ENCODE measurements at regions not wholly inside any gene's neighbourhood (a gene's known extent, or its start where the extent isn't known, plus 50 kb on each side); places are given as distances from the start of the nearest gene placed in this dataset.

GRCh38 chr6:21332660-21333059, 260.9 kb upstream of the SOX4 start:
- ChIA-PET CTCF (interaction anchor here (0.6 to 0.7 kb wide), 3 partner anchors 153 to 256 kb away, joined by 3 to 12 read pairs (median 3); no protein-coding TSS in a partner anchor), POLR2A (interaction anchor here (0.6 kb wide), 1 partner anchor 454 kb away, joined by 3 read pairs; no protein-coding TSS in a partner anchor)
- Histone ChIP-seq H3K36me3 (ENCODE audit: control insufficient read depth, insufficient read depth, low read length) (no peaks in the 10 kb centered on the region), H3K4me1 (ENCODE audit: control insufficient read depth, insufficient read depth, low read length) (no peaks in the 10 kb centered on the region; the same call in 1 of the 2 replicates), H3K4me3 (ENCODE audit: low read depth in 2 of 2, low read length in 2 of 2) (no peak overlapping the region), H3K9me3 (ENCODE audit: control insufficient read depth, insufficient read depth, low read depth, low read length) (no peaks in the 10 kb centered on the region), H3K27ac (ENCODE audit: low read length) (no peak overlapping the region), H3K27me3 (ENCODE audit: control insufficient read depth, insufficient read depth, low read length) (no peaks in the 10 kb centered on the region)
- DNase-seq (ENCODE audit: low read depth, low spot score) (no peak), ATAC-seq (no peak)
- no TSS peak for BruUV-seq (replicated peaks)
- no peak for TF ChIP-seq TCF7L2 (IDR thresholded peaks at IDR 0.05; ENCODE audit: low read depth, low read length)
- TF ChIP-seq CTCF (IDR thresholded peaks at IDR 0.05), result no peak
- no peak for TF ChIP-seq REST (IDR thresholded peaks at IDR 0.05; ENCODE audit: insufficient read depth in 1 of 2, low read depth in 2 of 2, low read length in 1 of 2)
- TF ChIP-seq POLR2AphosphoS5 (IDR thresholded peaks at IDR 0.05; ENCODE audit: low read depth, low read length), result no peak
- TF ChIP-seq SIN3A (IDR thresholded peaks at IDR 0.05; ENCODE audit: borderline replicate concordance, insufficient read depth, low read depth, low read length), result no peak
- in situ Hi-C loops (cut with HindIII; ENCODE audit: low pct_unique_long_range_greater_than_20kb, low sequenced_read_pairs) (no loop called here), intact Hi-C loops (cut with micrococcal nuclease; ENCODE audit: unreplicated experiment) (no loop called here)

GRCh38 chr6:21333715-21334114, 259.8 kb upstream of the SOX4 start:
- Histone ChIP-seq H3K27ac (ENCODE audit: low read length) (no peak overlapping the region), H3K27me3 (ENCODE audit: control insufficient read depth, insufficient read depth, low read length) (no peaks in the 10 kb centered on the region), H3K4me1 (ENCODE audit: control insufficient read depth, insufficient read depth, low read length) (no peaks in the 10 kb centered on the region; the same call in 1 of the 2 replicates), H3K9me3 (ENCODE audit: control insufficient read depth, insufficient read depth, low read depth, low read length) (no peaks in the 10 kb centered on the region), H3K36me3 (ENCODE audit: control insufficient read depth, insufficient read depth, low read length) (no peaks in the 10 kb centered on the region), H3K4me3 (ENCODE audit: low read depth in 2 of 2, low read length in 2 of 2) (no peak overlapping the region)
- BruUV-seq (replicated peaks), result no TSS peak
- in situ Hi-C loops (cut with HindIII; ENCODE audit: low pct_unique_long_range_greater_than_20kb, low sequenced_read_pairs), result no loop called here
- POLR2A ChIA-PET, result no interaction called here
- DNase-seq (ENCODE audit: low read depth, low spot score), result no peak
- intact Hi-C loops (cut with micrococcal nuclease; ENCODE audit: unreplicated experiment), result no loop called here
- no peak for ATAC-seq
- TF ChIP-seq POLR2AphosphoS5 (IDR thresholded peaks at IDR 0.05; ENCODE audit: low read depth, low read length) (no peak), CTCF (IDR thresholded peaks at IDR 0.05) (no peak), REST (IDR thresholded peaks at IDR 0.05; ENCODE audit: insufficient read depth in 1 of 2, low read depth in 2 of 2, low read length in 1 of 2) (no peak), TCF7L2 (IDR thresholded peaks at IDR 0.05; ENCODE audit: low read depth, low read length) (no peak), SIN3A (IDR thresholded peaks at IDR 0.05; ENCODE audit: borderline replicate concordance, insufficient read depth, low read depth, low read length) (no peak)
- CTCF ChIA-PET, result interaction anchor here (0.5 kb wide), 1 partner anchor 641 kb away, joined by 3 read pairs; no protein-coding TSS in a partner anchor
